ENCODE measurements at regions not wholly inside any gene's neighbourhood (a gene's known extent, or its start where the extent isn't known, plus 50 kb on each side); places are given as distances from the start of the nearest gene placed in this dataset.

DNA sequence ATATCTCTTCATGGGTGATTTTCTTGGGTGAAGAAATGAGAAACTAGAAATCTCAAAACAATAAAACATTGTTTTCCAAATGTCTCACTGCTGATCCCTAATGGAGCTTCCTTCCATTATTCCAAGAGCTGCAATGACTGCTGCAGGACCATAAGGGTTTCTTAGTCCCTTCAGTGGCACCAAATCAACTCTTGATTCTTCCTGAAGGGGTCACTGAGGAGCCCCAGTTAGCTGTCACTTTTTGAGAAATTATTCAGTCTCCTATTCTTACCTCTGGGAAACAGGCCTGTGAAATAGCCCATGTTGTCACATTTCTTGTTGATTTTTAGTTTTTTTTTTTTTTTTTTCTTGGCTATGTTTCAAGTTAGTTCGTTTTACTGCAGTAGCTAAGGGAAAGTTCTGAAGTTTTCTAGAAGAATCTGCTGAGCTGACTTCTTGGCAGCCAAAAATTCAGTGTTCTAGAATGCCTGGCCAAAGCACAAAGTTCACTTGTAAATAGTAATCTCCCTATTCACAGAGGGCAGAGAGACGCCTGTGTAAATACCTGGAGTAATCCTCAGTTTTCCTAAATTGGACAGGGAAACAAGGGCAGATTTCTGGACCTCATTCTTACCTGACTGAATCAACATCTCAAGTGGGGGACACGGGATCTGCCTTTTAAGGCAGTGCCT is 480.0 kb downstream of the RIT2 start:
- no peak overlapping the region for H3K9ac ChIP-seq
- no peak for DNase-seq
- WGBS, 2 experiments (ENCODE audit: low coverage in 1 of 2, low lambda C conversion rate in 2 of 2, missing lambda C conversion rate in 2 of 2) = 0 to 1% methylated on average over 3 of the region's 3 CpGs
- H3K4me3 ChIP-seq = no peak overlapping the region
- no peak for TF ChIP-seq EZH2 (IDR thresholded peaks at IDR 0.05; ENCODE audit: insufficient read depth, poor library complexity, severe bottlenecking)
- H3K9me3 ChIP-seq (ENCODE audit: low read depth) = no peaks in the 10 kb centered on the region
- no peaks in the 10 kb centered on the region for H3K36me3 ChIP-seq (ENCODE audit: low read depth)
- H3K4me1 ChIP-seq (ENCODE audit: insufficient read depth) = no peaks in the 10 kb centered on the region
- H2AFZ ChIP-seq = no peak overlapping the region
- no peak overlapping the region for H3K27ac ChIP-seq
- H3K27me3 ChIP-seq (replicated peaks; ENCODE audit: insufficient read depth) = no peaks in the 10 kb centered on the region; the same call in 1 of the 2 replicates
- H3K4me2 ChIP-seq (ENCODE audit: unreplicated experiment) = no peak overlapping the region
- H4K20me1 ChIP-seq (ENCODE audit: insufficient read depth) = no peaks in the 10 kb centered on the region
- H3F3A ChIP-seq (ENCODE audit: insufficient read depth) = no peaks in the 10 kb centered on the region
- H3K9me2 ChIP-seq (ENCODE audit: insufficient read depth) = no peaks in the 10 kb centered on the region
- H3K79me2 ChIP-seq (ENCODE audit: insufficient read depth) = no peaks in the 10 kb centered on the region
- in situ Hi-C loops (cut with MboI) = no loop called here

DNA sequence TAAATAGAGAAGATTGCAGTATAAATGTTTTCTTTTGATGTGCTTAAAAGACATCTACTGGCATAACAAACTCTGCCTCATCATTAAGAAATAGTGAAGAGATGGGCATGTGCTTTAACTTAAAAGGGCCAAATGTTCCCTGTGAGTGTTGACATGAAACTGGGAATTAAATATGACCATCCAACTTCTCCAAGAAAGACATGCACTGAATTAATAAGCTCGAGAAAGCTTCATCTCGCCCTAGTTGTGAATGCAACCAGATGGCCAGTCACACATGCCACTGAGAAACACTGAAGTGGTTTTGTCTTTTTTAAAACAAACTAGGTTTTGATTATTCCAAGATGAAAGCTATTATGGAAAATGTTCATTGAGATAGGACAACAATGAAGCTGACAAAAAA is 479.2 kb downstream of the RIT2 start:
- no peak for DNase-seq
- TF ChIP-seq EZH2 (IDR thresholded peaks at IDR 0.05; ENCODE audit: insufficient read depth, poor library complexity, severe bottlenecking) (no peak), EZH2phosphoT487 (IDR thresholded peaks at IDR 0.05; ENCODE audit: insufficient read depth, low read depth) (no peak)
- no peaks in the 10 kb centered on the region for H3K9me2 ChIP-seq (ENCODE audit: insufficient read depth)

GRCh38 chr18:42640160-42640559 is 475.3 kb downstream of the RIT2 start:
- Histone ChIP-seq H3K36me3 (ENCODE audit: low read depth) (no peaks in the 10 kb centered on the region), H3K9ac (no peak overlapping the region), H3K4me1 (ENCODE audit: insufficient read depth) (no peaks in the 10 kb centered on the region), H3K27me3 (replicated peaks; ENCODE audit: insufficient read depth) (no peaks in the 10 kb centered on the region), H3K9me2 (ENCODE audit: insufficient read depth) (no peaks in the 10 kb centered on the region), H3K4me2 (ENCODE audit: unreplicated experiment) (no peak overlapping the region), H2AFZ (no peak overlapping the region), H3F3A (ENCODE audit: insufficient read depth) (no peaks in the 10 kb centered on the region), H3K4me3 (no peak overlapping the region), H3K9me3 (ENCODE audit: low read depth) (no peaks in the 10 kb centered on the region), H4K20me1 (ENCODE audit: insufficient read depth) (no peaks in the 10 kb centered on the region), H3K27ac (no peak overlapping the region), H3K79me2 (ENCODE audit: insufficient read depth) (no peaks in the 10 kb centered on the region)
- in situ Hi-C loops (cut with MboI) = no loop called here
- TF ChIP-seq EZH2 (IDR thresholded peaks at IDR 0.05; ENCODE audit: insufficient read depth, poor library complexity, severe bottlenecking) = no peak
- DNase-seq = no peak

More for the DNA sequence above, 479.2 kb downstream of the RIT2 start:
- H2AFZ ChIP-seq = no peak overlapping the region
- no peak overlapping the region for H3K27ac ChIP-seq
- no peak overlapping the region for H3K4me2 ChIP-seq (ENCODE audit: unreplicated experiment)
- H3K27me3 ChIP-seq (replicated peaks; ENCODE audit: insufficient read depth) = no peaks in the 10 kb centered on the region; the same call in 1 of the 2 replicates
- no peaks in the 10 kb centered on the region for H3K4me1 ChIP-seq (ENCODE audit: insufficient read depth)
- no peak overlapping the region for H3K4me3 ChIP-seq
- H3K36me3 ChIP-seq (ENCODE audit: low read depth) = no peaks in the 10 kb centered on the region
- H3K79me2 ChIP-seq (ENCODE audit: insufficient read depth) = no peaks in the 10 kb centered on the region
- WGBS, 2 experiments (ENCODE audit: low coverage in 1 of 2, low lambda C conversion rate in 2 of 2, missing lambda C conversion rate in 2 of 2) = 2% methylated on average over 2 of the region's 2 CpGs
- H4K20me1 ChIP-seq (ENCODE audit: insufficient read depth) = no peaks in the 10 kb centered on the region
- in situ Hi-C loops (cut with MboI) = no loop called here
- no peak overlapping the region for H3K9ac ChIP-seq
- no peaks in the 10 kb centered on the region for H3K9me3 ChIP-seq (ENCODE audit: low read depth)
- H3F3A ChIP-seq (ENCODE audit: insufficient read depth) = no peaks in the 10 kb centered on the region

- Histone ChIP-seq H2AFZ (no peak overlapping the region), H3K9me2 (ENCODE audit: insufficient read depth) (no peaks in the 10 kb centered on the region), H3K9me3 (ENCODE audit: low read depth) (no peaks in the 10 kb centered on the region), H3K4me3 (no peak overlapping the region), H3K79me2 (ENCODE audit: insufficient read depth) (no peaks in the 10 kb centered on the region), H3K4me2 (ENCODE audit: unreplicated experiment) (no peak overlapping the region), H3F3A (ENCODE audit: insufficient read depth) (no peaks in the 10 kb centered on the region), H3K4me1 (ENCODE audit: insufficient read depth) (no peaks in the 10 kb centered on the region), H3K27ac (no peak overlapping the region), H3K9ac (no peak overlapping the region), H3K27me3 (replicated peaks; ENCODE audit: insufficient read depth) (no peaks in the 10 kb centered on the region; the same call in 1 of the 2 replicates), H3K36me3 (ENCODE audit: low read depth) (no peaks in the 10 kb centered on the region), H4K20me1 (ENCODE audit: insufficient read depth) (no peaks in the 10 kb centered on the region)
- in situ Hi-C loops (cut with MboI) = no loop called here
- DNase-seq = no peak
- WGBS, 2 experiments (ENCODE audit: low coverage in 1 of 2, low lambda C conversion rate in 2 of 2, missing lambda C conversion rate in 2 of 2) = 59 to 64% methylated on average over 5 of the region's 5 CpGs
- TF ChIP-seq EZH2phosphoT487 (IDR thresholded peaks at IDR 0.05; ENCODE audit: insufficient read depth, low read depth) = no peak
These were observed 473.5 kb downstream of the RIT2 start for GRCh38 chr18:42641996-42642395.

DNA sequence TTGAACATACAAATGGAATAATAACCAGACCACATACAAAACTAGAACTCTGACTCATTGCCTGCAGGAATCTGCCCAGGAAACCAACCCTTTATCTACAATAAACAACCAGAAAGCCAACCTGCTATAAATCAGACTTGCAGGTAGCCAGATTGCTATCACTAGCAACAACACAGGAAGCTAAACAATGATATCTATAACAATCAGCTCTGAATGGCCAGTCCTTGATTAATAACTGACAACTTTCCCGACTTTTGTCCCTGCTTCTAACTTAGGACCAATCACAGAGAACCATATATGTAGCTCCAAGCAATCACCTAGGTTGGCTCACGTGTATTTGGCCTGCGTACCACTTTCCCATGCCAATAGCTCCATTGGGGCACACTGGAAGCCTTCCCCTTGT is 470.8 kb downstream of the RIT2 start:
- H3K9me2 ChIP-seq (ENCODE audit: insufficient read depth) = no peaks in the 10 kb centered on the region
- DNase-seq = no peak
- no peaks in the 10 kb centered on the region for H3K79me2 ChIP-seq (ENCODE audit: insufficient read depth)
- no peak overlapping the region for H2AFZ ChIP-seq
- no peaks in the 10 kb centered on the region for H3K4me1 ChIP-seq (ENCODE audit: insufficient read depth)
- WGBS, 2 experiments (ENCODE audit: low coverage in 1 of 2, low lambda C conversion rate in 2 of 2, missing lambda C conversion rate in 2 of 2) = 23 to 27% methylated on average over 3 of the region's 3 CpGs
- no peak overlapping the region for H3K4me3 ChIP-seq
- H4K20me1 ChIP-seq (ENCODE audit: insufficient read depth) = no peaks in the 10 kb centered on the region
- H3K36me3 ChIP-seq (ENCODE audit: low read depth) = no peaks in the 10 kb centered on the region
- H3K9me3 ChIP-seq (ENCODE audit: low read depth) = no peaks in the 10 kb centered on the region
- no peaks in the 10 kb centered on the region; the same call in 1 of the 2 replicates for H3K27me3 ChIP-seq (replicated peaks; ENCODE audit: insufficient read depth)
- H3F3A ChIP-seq (ENCODE audit: insufficient read depth) = no peaks in the 10 kb centered on the region
- no peak for TF ChIP-seq EZH2phosphoT487 (IDR thresholded peaks at IDR 0.05; ENCODE audit: insufficient read depth, low read depth)
- no peak for TF ChIP-seq EZH2 (IDR thresholded peaks at IDR 0.05; ENCODE audit: insufficient read depth, poor library complexity, severe bottlenecking)
- H3K9ac ChIP-seq = no peak overlapping the region
- H3K4me2 ChIP-seq (ENCODE audit: unreplicated experiment) = no peak overlapping the region
- in situ Hi-C loops (cut with MboI) = no loop called here
- H3K27ac ChIP-seq = no peak overlapping the region
